ENCODE measurements at regions not wholly inside any gene's neighbourhood (a gene's known extent, or its start where the extent isn't known, plus 50 kb on each side); places are given as distances from the start of the nearest gene placed in this dataset.
"Not testable (repeated sequence)": the region's sequence is repeated elsewhere in the genome, so short reads cannot be mapped to it uniquely, and the experiment has no call there.

DNA sequence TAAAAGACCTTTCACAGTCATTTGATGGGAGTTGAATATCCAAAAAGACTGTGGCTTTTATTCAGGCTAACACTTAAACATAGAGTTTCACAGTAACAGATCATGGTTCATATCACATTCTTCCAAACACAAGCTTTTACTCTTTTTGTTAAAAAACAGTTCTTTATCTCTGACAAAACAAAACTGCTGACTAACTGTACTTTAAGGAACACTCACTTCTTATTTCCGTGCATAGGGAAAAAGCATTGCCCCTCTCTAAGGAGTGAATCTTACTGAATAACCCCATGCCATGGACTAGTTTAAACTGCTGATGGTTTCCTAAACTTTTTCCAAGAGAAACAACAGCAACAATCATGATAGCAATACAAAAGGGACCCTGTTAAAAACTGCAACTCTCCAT, 297.0 kb upstream of the INTU start:
- Mint-ChIP-seq H3K9me3 (no peaks in the 10 kb centered on the region), H3K4me1 (no peaks in the 10 kb centered on the region), H3K27me3 (no peaks in the 10 kb centered on the region), H3K36me3 (no peaks in the 10 kb centered on the region), H3K4me3 (no peak overlapping the region), H3K27ac (no peak overlapping the region)
- no peak for DNase-seq
- ATAC-seq (replicated peaks) = no peak

DNA sequence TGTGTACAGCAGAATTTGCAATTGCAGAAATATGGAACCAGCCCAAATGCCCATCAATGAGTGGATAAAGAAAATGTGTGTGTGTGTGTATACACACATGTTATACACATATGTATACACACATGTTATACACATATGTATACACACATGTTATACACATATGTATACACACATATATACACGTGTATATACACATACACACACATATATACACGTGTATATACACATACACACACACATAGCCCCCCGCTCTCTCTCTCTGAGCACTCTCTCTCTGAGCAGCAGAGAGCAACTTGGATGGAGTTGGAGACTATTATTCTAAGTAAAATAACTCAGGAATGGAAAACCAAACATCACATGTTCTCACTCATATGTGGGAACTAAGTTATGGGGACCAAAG, 289.6 kb upstream of the INTU start:
- not testable (repeated sequence) for H3K27ac Mint-ChIP-seq; H3K27me3 Mint-ChIP-seq; H3K4me1 Mint-ChIP-seq; H3K4me3 Mint-ChIP-seq; H3K9me3 Mint-ChIP-seq; H3K36me3 Mint-ChIP-seq; DNase-seq; ATAC-seq (replicated peaks)

DNA sequence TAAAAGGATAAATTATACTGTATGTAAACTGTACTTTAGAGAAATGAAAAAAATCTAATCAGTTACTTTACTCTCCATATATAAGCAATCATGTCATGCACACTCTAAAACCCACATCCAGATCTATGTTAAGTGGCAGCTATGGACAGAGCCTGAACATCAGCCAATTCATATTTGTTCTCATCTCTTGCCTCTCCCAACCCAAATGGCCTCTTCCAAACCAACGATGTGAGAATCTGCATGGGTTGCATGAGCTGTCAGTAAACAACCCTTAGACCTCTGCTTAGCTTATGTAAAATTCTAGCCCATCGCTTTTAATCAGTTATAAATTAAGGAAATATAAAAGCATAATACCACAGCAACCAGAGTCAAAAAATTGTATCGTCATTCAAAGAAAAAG, 288.7 kb upstream of the INTU start:
- H3K9me3 Mint-ChIP-seq = peaks cover 4 to 5% of the 10 kb centered on the region in 2 donors
- ATAC-seq (replicated peaks) (no peak), DNase-seq (no peak)
- no peaks in the 10 kb centered on the region for H3K27me3 Mint-ChIP-seq
- no peak overlapping the region for H3K27ac Mint-ChIP-seq
- no peaks in the 10 kb centered on the region for H3K4me1 Mint-ChIP-seq
- H3K4me3 Mint-ChIP-seq = no peak overlapping the region
- H3K36me3 Mint-ChIP-seq = no peaks in the 10 kb centered on the region

DNA sequence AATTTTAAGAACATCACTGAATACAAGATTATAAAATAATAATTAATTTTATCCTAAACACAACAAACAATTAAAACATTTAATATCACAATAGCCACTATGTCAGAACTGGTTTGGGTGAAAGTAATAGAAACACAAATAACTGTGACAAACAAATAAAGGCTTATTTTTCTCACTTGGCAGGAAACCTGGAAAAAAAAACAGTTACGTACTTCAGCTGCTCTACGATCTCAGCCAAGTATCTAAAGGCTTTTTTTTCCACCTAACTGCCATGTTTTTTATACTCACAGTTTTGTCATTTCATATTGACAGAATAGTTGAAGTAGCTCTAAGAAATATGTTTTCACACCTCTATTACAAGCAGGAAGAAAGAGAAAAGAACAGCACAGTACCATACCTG, 284.8 kb upstream of the INTU start:
- Mint-ChIP-seq H3K9me3 (peaks cover 4 to 7% of the 10 kb centered on the region in 2 donors), H3K36me3 (no peaks in the 10 kb centered on the region), H3K4me3 (no peak overlapping the region), H3K27ac (no peak overlapping the region), H3K4me1 (no peaks in the 10 kb centered on the region), H3K27me3 (no peaks in the 10 kb centered on the region)
- no peak for DNase-seq
- no peak for ATAC-seq (replicated peaks)

DNA sequence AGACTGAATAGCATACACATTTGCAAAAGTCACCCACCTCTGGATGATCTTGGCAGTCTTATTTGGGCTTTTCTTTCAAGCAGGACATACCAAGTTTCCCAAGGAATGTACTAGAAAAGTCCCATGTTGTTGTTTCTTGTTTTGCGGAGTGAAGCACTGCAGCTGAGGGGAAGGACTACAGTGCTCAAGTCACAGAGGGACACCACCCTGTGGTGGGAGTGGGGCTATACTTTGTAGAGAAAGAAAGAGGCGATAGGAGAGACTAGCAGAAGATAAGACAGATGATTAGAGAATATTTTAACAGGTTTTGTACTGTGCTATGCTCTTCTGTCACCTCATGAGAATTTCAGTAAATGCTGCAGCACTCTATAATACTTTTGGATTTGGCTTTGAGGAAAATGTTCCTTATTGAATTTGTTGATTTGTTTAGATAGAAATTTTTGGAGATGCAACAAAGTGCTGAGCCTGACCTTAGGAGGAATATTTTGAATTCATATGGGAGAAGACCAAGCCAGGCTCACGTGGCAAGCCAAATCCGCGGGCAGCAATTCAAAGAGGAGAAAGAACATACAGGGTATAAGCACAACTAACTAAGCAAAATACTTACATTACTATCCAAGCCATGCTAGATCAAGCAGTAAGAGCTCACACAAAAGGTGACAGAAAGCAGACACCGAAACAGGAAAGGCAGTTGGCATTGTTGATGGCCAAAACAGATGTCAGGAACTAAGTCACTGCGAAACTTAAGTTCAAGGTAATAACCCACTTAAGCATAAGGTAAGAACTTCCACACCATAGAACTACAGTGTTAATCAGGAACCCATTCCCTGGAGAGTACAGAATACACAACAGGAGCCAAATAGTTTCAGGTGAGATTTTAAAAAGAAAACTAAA, 280.3 kb upstream of the INTU start:
- Mint-ChIP-seq H3K36me3 (no peaks in the 10 kb centered on the region), H3K27me3 (no peaks in the 10 kb centered on the region), H3K27ac (no peak overlapping the region), H3K4me3 (no peak overlapping the region), H3K9me3 (peaks cover 0 to 7% of the 10 kb centered on the region in 2 donors), H3K4me1 (no peaks in the 10 kb centered on the region)
- DNase-seq (no peak), ATAC-seq (replicated peaks) (no peak)

DNA sequence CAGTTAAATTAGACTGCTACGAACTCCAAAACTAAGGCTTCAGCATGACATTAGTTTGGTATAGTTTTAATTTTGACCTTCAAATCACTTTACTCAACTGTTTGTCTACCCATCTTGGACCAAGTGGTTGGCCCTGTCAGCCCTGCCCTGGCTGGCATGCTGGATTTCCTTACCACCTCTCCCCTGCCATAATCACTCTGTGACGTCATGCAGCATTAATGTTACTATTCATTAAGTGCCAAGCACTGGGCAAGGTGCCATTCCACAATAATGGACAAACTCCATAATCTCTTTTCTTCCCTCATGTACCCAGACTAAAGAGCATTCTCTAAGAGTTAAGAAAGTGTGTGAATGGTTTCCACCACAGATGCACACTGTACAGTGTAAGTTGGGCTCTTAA, 277.0 kb upstream of the INTU start:
- H3K4me3 Mint-ChIP-seq = no peak overlapping the region
- no peaks in the 10 kb centered on the region for H3K27me3 Mint-ChIP-seq
- no peaks in the 10 kb centered on the region for H3K36me3 Mint-ChIP-seq
- no peaks in the 10 kb centered on the region for H3K4me1 Mint-ChIP-seq
- DNase-seq (no peak), ATAC-seq (replicated peaks) (no peak)
- H3K9me3 Mint-ChIP-seq = peaks cover 0 to 2% of the 10 kb centered on the region in 2 donors
- H3K27ac Mint-ChIP-seq = no peak overlapping the region

DNA sequence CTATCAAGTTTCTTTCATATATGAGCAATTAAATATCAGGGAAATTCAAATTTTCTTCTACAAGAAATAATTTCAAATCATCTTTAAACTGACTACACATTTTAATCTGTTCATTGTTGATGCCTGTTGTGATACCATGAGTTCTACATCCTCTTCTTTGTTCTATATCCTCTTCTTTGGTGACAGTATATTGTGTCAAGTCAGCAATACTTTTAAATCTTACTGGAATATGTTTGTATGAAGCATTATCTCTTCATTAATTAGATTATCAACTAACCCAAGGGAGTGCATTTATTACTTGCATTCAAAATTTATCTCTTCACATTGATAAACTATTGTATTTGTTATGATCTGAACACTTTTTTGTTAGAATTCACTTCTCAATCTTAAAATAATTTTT, 275.0 kb upstream of the INTU start:
- no peaks in the 10 kb centered on the region for H3K27me3 Mint-ChIP-seq
- no peaks in the 10 kb centered on the region for H3K9me3 Mint-ChIP-seq
- H3K4me3 Mint-ChIP-seq = no peak overlapping the region
- H3K36me3 Mint-ChIP-seq = no peaks in the 10 kb centered on the region
- ATAC-seq (replicated peaks) (no peak), DNase-seq (no peak)
- H3K4me1 Mint-ChIP-seq = no peaks in the 10 kb centered on the region
- no peak overlapping the region for H3K27ac Mint-ChIP-seq

DNA sequence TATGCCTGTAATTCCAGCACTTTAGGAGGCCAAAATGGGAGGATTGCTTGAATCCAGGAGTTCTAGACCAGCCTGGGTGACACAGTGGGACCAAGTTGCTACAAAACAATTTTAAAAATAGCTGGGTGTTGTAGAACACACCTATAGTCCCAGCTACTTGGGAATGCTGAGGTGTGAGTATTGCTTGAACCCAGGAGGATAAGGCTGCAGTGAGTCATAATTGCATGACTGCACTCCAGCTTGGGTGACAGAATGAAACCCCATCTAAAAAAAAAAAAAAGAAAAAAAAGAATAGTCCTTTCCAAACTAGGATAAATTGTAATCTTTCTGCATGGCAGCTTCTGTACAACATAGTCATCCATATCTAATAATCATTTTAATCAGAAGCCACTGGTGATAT, 270.1 kb upstream of the INTU start:
- Mint-ChIP-seq H3K4me1 (no peaks in the 10 kb centered on the region), H3K4me3 (no peak overlapping the region), H3K9me3 (no peaks in the 10 kb centered on the region), H3K27me3 (no peaks in the 10 kb centered on the region), H3K36me3 (no peaks in the 10 kb centered on the region), H3K27ac (no peak overlapping the region)
- no peak for DNase-seq
- ATAC-seq (replicated peaks) = no peak

DNA sequence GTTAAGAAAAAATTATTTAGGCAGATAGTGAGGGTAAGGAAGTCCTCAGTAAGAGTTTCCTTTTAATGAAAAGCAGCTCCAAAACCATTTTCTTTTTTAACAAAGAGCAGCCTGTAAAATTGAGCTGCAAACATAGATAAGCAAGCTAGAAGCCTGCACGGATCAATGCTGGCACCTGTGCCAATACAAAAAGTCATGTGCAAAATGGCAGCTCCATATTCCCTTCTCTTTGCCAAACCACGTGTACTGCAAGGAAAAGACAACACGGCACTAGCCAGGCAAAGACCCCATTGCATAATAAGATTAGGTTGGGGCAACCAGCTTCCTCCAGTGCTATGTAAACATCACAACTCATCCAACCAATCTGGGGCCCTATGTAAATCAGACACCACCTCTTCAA, 268.4 kb upstream of the INTU start:
- no peaks in the 10 kb centered on the region for H3K27me3 Mint-ChIP-seq
- no peak overlapping the region for H3K27ac Mint-ChIP-seq
- no peak for DNase-seq
- H3K4me1 Mint-ChIP-seq = no peaks in the 10 kb centered on the region
- no peak overlapping the region for H3K4me3 Mint-ChIP-seq
- no peaks in the 10 kb centered on the region for H3K36me3 Mint-ChIP-seq
- H3K9me3 Mint-ChIP-seq = peaks cover 0 to 2% of the 10 kb centered on the region in 2 donors
- no peak for ATAC-seq (replicated peaks)

DNA sequence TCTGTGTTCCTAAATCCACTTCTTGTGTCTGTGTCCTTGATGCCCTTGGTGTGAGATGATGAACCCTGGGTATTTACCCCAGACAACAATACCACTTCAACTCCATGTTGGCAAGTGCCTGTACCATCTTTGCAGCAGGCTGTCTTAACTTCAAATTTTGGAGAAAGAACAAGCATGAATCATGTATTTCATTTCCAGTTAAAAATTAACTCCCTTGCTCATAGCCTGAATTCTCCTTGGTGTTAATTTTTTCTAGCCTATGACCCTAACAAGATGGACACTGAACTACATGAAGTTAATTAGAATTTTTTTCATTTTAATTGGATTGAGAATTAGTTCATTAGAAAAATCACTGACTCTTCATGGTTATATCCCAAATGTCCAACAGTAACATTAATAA, 267.8 kb upstream of the INTU start:
- Mint-ChIP-seq H3K36me3 (no peaks in the 10 kb centered on the region), H3K4me1 (no peaks in the 10 kb centered on the region), H3K4me3 (no peak overlapping the region), H3K27me3 (no peaks in the 10 kb centered on the region), H3K9me3 (peaks cover 0 to 2% of the 10 kb centered on the region in 2 donors), H3K27ac (no peak overlapping the region)
- no peak for ATAC-seq (replicated peaks)
- no peak for DNase-seq

DNA sequence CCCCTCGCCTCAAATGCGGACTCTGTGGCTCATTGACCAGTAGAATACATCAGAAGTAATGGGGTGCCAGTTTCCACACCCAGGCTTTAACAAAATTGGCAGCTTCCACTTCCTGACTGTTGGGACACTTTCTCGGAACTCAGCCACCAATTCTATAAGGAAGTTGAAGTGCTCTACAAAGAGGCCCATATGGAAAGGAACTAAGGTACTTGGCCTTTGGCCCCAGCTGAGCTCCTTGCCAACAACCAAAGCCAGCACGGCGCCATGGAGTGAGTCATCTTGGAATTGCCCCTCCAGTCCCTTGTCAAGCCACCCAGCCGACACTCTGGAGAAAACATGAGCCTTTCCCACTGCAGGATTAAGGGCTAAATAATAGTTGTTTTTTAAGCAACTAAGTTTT, 262.2 kb upstream of the INTU start:
- no peak for ATAC-seq (replicated peaks)
- DNase-seq = no peak

DNA sequence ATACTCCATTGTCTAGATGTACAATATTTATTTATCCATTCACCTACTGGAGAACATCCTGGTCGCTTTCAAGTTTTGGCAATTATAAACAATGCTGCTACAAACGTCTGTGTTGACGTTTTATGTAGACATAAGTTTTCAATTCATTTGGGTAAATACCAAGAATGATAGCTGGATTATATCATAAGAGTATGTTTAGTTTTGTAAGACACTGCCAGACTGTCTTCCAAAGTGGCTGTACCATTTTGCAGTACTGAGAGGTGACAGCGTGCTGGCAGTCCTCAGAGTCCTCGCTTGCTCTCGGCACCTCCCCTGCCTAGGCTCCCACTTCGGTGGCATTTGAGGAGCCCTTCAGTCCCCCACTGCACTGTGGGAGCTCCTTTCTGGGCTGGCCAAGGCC, 253.3 kb upstream of the INTU start:
- Mint-ChIP-seq H3K27me3 (no peaks in the 10 kb centered on the region), H3K4me1 (no peaks in the 10 kb centered on the region), H3K27ac (no peak overlapping the region), H3K9me3 (peaks cover 3 to 6% of the 10 kb centered on the region in 2 donors), H3K4me3 (no peak overlapping the region), H3K36me3 (no peaks in the 10 kb centered on the region)
- DNase-seq (no peak), ATAC-seq (replicated peaks) (no peak)

More for the DNA sequence above, 262.2 kb upstream of the INTU start:
- Mint-ChIP-seq H3K9me3 (peaks cover 4 to 6% of the 10 kb centered on the region in 2 donors), H3K27ac (no peak overlapping the region), H3K27me3 (no peaks in the 10 kb centered on the region), H3K4me3 (no peak overlapping the region), H3K4me1 (no peaks in the 10 kb centered on the region), H3K36me3 (no peaks in the 10 kb centered on the region)

DNA sequence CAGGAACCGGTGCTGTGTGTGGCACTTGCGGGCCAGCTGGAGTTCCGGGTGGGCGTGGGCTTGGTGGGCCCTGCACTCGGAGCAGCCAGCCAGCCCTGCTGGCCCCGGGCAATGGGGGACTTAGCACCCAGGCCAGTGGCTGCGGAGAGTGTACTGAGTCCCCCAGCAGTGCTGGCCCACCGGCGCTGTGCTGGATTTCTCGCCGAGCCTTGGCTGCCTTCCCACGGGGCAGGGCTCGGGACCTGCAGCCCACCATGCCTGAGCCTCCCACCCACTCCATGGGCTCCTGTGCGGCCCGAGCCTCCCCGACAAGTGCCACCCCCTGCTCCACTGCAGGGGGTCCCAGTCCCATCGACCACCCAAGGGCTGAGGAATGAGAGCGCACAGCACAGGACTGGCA, 252.8 kb upstream of the INTU start:
- not testable (repeated sequence) for DNase-seq; H3K27ac Mint-ChIP-seq; H3K4me3 Mint-ChIP-seq; H3K4me1 Mint-ChIP-seq; H3K27me3 Mint-ChIP-seq; H3K9me3 Mint-ChIP-seq; H3K36me3 Mint-ChIP-seq; ATAC-seq (replicated peaks)

DNA sequence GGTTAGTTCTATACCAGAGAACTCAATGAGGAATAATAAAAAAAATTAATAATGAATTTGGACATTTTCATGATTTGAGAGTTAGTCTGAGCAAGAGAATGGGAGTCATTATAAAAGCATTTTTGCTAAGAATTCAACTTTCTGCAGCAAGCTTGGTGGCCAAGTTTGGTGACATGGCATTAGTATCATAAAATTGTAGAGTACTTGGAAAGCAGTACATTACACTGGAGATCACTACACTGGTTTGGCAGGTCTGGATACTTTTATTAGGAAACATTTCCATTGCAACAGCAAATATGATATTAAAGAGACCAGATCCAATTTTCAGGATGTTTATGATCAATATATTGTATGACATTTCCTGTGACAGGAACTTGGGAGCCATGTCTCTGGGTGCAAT, 249.1 kb upstream of the INTU start:
- Mint-ChIP-seq H3K36me3 (no peaks in the 10 kb centered on the region), H3K9me3 (peaks cover 0 to 5% of the 10 kb centered on the region in 2 donors), H3K4me1 (no peaks in the 10 kb centered on the region), H3K27me3 (no peaks in the 10 kb centered on the region), H3K4me3 (no peak overlapping the region), H3K27ac (no peak overlapping the region)
- DNase-seq (no peak), ATAC-seq (replicated peaks) (no peak)

DNA sequence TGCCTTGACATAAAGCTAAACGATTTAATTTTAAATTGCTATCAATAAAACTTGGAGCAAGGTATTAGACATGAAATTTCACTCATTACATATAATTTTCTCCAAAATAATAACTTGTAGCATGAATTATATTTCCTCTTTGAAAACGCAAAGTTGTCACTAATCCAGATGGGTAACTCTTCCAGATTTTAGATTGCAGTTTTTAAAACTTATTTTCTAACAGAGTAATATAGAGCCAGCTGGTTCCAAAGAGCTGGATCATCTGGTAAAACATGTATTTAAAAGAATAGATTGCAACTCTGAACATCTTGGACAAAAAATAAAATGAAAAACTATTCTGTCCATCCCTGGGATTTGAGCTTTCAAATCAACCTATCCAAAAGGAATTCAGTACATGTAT, 238.2 kb upstream of the INTU start:
- no peak overlapping the region for H3K27ac Mint-ChIP-seq
- H3K27me3 Mint-ChIP-seq = no peaks in the 10 kb centered on the region
- no peaks in the 10 kb centered on the region for H3K36me3 Mint-ChIP-seq
- DNase-seq = no peak
- H3K4me3 Mint-ChIP-seq = no peak overlapping the region
- no peak for ATAC-seq (replicated peaks)
- H3K9me3 Mint-ChIP-seq = no peaks in the 10 kb centered on the region
- H3K4me1 Mint-ChIP-seq = no peaks in the 10 kb centered on the region
